A673 (cell line): ENCODE measurements at regions not wholly inside any gene's neighbourhood (a gene's known extent, or its start where the extent isn't known, plus 50 kb on each side); places are given as distances from the start of the nearest gene placed in this dataset.

Source experiments
- BruUV-seq: library from RNA; stranded (reverse); fragments of 400-500 nt; replicated peaks from 2 replicates; lab custom pipeline; 2021; lab: Mats Ljungman, UMichigan
- CTCF ChIA-PET: fragments of 300-600 bp; sonication (Branson Sonifier 250); formaldehyde crosslinking; loops from one replicate; lab custom pipeline; 2022; ENCODE audit warnings: antibody characterized with exemption; lab: Charles Lee
- POLR2A ChIA-PET: fragments of 300-600 bp; sonication (Branson Sonifier 250); formaldehyde crosslinking; loops from one replicate; lab custom pipeline; 2022; ENCODE audit warnings: antibody characterized with exemption; ENCODE audit not compliant: low non-redundant PET; lab: Charles Lee
- DNase-seq: peaks from one replicate; pipeline ENCODE4 v3.0.0-alpha.2; 2015; ENCODE audit warnings: low spot score
- H3K27ac ChIP-seq: fragments of 200-600 bp; sonication (generic); 2 replicates; pipeline ENCODE4 v1.5.1; 2016; ENCODE audit warnings: mixed run types, low read depth, mild to moderate bottlenecking, mixed read lengths, antibody characterized with exemption, low read length; ENCODE audit not compliant: poor library complexity, severe bottlenecking
- H3K27me3 ChIP-seq: fragments of 200-600 bp; sonication (generic); replicated peaks from 2 replicates; pipeline ENCODE4 v1.6.1; 2017; ENCODE audit warnings: mixed run types, low read depth, mild to moderate bottlenecking, mixed read lengths, antibody characterized with exemption, low read length; ENCODE audit not compliant: insufficient read depth, poor library complexity
- H3K36me3 ChIP-seq: fragments of 200-600 bp; sonication (generic); 2 replicates; pipeline ENCODE4 v1.6.1; 2016; ENCODE audit warnings: mixed run types, mild to moderate bottlenecking, mixed read lengths, antibody characterized with exemption, low read length; ENCODE audit not compliant: insufficient read depth, poor library complexity, severe bottlenecking
- H3K4me1 ChIP-seq: fragments of 200-600 bp; sonication (generic); 2 replicates; pipeline ENCODE4 v1.6.1; 2017; ENCODE audit warnings: mixed run types, mild to moderate bottlenecking, mixed read lengths, antibody characterized with exemption, low read length; ENCODE audit not compliant: insufficient read depth, poor library complexity, severe bottlenecking
- H3K4me3 ChIP-seq: fragments of 200-600 bp; sonication (generic); 2 replicates; pipeline ENCODE4 v1.5.1; 2016; ENCODE audit warnings: low read depth, mixed run types, mild to moderate bottlenecking, mixed read lengths, low read length; ENCODE audit not compliant: poor library complexity, severe bottlenecking
- H3K9me3 ChIP-seq: fragments of 200-600 bp; sonication (generic); 2 replicates; pipeline ENCODE4 v1.6.1; 2016; ENCODE audit warnings: mixed run types, low read depth, mild to moderate bottlenecking, mixed read lengths, antibody characterized with exemption, low read length; ENCODE audit not compliant: poor library complexity, severe bottlenecking
- EZH2 ChIP-seq: fragments of 200-600 bp; sonication (generic); IDR thresholded peaks from 2 replicates; pipeline ENCODE4 v1.6.1; 2017; ENCODE audit warnings: borderline replicate concordance, low read depth, mild to moderate bottlenecking, mixed read lengths, antibody characterized with exemption, low read length; ENCODE audit not compliant: poor library complexity, severe bottlenecking
- intact Hi-C: fragments of 100-400 bp; cut with micrococcal nuclease; formaldehyde crosslinking; loops from one replicate; pipeline ENCODE4 v1.10.0; 2022; ENCODE audit not compliant: unreplicated experiment
- TF ChIP-seq, protein P1 (sequence below): fragments of 300-800, 200-600 bp; sonication (generic); conservative IDR thresholded peaks from 2 replicates; pipeline ENCODE4 v1.5.1; 2017; ENCODE audit warnings: low read depth, mild to moderate bottlenecking, antibody characterized with exemption, low read length, moderate library complexity, mixed read lengths

DNA sequence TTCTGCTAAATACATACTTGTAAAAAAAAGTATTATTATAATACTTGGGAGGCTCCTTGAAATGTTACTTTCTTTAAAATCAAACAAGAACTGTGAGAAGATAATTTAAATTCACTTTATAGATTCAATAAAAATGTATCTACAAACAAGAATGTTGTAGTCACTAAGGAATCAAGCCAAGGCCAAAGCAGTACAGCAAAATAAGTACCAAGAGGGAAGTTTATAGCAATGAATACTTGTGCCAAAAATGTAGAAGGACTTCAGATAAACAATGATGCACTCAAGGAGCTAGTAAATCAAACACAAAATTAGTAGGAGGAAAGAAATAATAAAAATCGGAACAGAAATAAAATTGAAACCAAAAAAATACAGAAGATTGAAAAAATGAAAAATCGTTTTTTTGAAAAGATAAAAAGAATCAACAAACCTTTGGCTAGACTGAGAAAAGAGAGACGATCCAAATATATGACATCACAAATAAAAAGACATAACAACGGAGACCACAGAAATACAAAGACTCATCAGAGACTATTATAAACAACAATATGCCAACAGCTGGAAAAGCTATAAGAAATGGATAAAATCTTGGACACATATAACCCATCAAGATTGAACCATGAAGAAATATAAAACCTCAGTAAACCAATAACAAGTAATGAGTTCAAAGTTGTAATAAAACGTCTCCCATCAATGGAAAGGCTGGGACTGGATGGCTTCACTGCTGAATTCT is 286.0 kb upstream of the TMEM229A start:
- ChIA-PET CTCF (no interaction called here), POLR2A (no interaction called here)
- intact Hi-C loops: no loop called here
- Histone ChIP-seq H3K36me3 (no peaks in the 10 kb centered on the region), H3K4me3 (no peak overlapping the region), H3K27ac (no peak overlapping the region), H3K9me3 (no peaks in the 10 kb centered on the region), H3K4me1 (no peaks in the 10 kb centered on the region), H3K27me3 (no peaks in the 10 kb centered on the region)
- no peak for DNase-seq
- no TSS peak for BruUV-seq
- no peak for TF ChIP-seq EZH2
- TF ChIP-seq, protein P1, sequence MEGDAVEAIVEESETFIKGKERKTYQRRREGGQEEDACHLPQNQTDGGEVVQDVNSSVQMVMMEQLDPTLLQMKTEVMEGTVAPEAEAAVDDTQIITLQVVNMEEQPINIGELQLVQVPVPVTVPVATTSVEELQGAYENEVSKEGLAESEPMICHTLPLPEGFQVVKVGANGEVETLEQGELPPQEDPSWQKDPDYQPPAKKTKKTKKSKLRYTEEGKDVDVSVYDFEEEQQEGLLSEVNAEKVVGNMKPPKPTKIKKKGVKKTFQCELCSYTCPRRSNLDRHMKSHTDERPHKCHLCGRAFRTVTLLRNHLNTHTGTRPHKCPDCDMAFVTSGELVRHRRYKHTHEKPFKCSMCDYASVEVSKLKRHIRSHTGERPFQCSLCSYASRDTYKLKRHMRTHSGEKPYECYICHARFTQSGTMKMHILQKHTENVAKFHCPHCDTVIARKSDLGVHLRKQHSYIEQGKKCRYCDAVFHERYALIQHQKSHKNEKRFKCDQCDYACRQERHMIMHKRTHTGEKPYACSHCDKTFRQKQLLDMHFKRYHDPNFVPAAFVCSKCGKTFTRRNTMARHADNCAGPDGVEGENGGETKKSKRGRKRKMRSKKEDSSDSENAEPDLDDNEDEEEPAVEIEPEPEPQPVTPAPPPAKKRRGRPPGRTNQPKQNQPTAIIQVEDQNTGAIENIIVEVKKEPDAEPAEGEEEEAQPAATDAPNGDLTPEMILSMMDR: no peak

DNA sequence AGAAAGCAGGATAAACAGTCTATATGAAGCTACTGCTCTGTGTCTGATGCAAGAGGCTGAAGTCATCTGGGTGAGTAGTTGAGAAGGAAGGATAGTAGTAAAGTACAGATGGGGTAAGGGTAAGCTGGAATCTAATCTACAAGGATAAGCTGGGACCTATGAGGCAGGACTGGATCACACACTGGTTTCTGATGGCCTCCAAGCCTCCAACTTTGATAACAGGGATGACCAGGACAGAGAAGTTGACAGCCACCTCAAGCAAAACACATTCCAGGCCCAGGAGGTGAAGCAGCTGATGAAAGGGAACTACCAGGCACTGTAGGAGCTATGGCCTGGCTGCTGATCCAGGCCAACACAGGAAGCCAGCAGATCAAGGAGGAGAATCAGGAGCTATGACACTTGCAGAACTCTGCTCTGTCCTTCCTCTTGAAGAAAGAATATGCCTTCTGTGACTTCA is 278.1 kb upstream of the TMEM229A start:
- intact Hi-C loops: no loop called here
- no peaks in the 10 kb centered on the region for H3K36me3 ChIP-seq
- no TSS peak for BruUV-seq
- no peaks in the 10 kb centered on the region for H3K27me3 ChIP-seq
- ChIA-PET CTCF (no interaction called here), POLR2A (no interaction called here)
- H3K27ac ChIP-seq: no peak overlapping the region
- H3K4me3 ChIP-seq: no peak overlapping the region
- H3K9me3 ChIP-seq: no peaks in the 10 kb centered on the region
- TF ChIP-seq, protein P1: no peak
- no peak for TF ChIP-seq EZH2
- H3K4me1 ChIP-seq: no peaks in the 10 kb centered on the region
- no peak for DNase-seq

DNA sequence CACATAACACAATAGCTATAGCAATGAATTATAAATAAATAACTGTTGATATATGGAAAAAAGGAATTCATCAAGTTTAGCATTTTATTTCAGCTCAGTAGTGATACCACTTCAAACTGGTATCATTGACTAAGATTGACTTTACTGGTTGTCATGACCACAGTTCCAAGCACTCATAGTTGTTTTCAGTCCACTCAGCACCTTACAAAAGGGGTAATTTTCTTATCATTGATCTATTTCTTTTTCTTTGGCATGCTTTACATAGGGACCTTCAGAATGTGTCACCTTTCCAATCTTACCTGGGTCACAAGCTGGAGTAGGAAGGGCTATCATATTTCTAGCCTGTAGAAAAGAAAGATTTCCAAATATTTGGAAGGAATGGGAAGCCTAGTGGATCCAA is 275.5 kb upstream of the TMEM229A start:
- no TSS peak for BruUV-seq
- Histone ChIP-seq H3K36me3 (no peaks in the 10 kb centered on the region), H3K4me3 (no peak overlapping the region), H3K27ac (no peak overlapping the region), H3K4me1 (no peaks in the 10 kb centered on the region), H3K9me3 (no peaks in the 10 kb centered on the region), H3K27me3 (no peaks in the 10 kb centered on the region)
- POLR2A ChIA-PET: no interaction called here
- TF ChIP-seq EZH2: no peak
- TF ChIP-seq, protein P1: no peak
- DNase-seq: no peak
- intact Hi-C loops: no loop called here
- CTCF ChIA-PET: no interaction called here
